PC-3 (cell line): ENCODE measurements at regions not wholly inside any gene's neighbourhood (a gene's known extent, or its start where the extent isn't known, plus 50 kb on each side); places are given as distances from the start of the nearest gene placed in this dataset.
"Not testable (repeated sequence)": the region's sequence is repeated elsewhere in the genome, so short reads cannot be mapped to it uniquely, and the experiment has no call there.

Experiments used
- EZH2 ChIP-seq: fragments of 300-600 bp; sonication (generic); IDR thresholded peaks from one replicate; pipeline ENCODE4 v1.6.1; 2017; ENCODE audit warnings: antibody characterized with exemption, mild to moderate bottlenecking, low read length; ENCODE audit not compliant: unreplicated experiment
- TF ChIP-seq, protein P1 (sequence below): fragments of 300-600 bp; sonication (generic); conservative IDR thresholded peaks from 2 replicates; pipeline ENCODE4 v1.5.1; 2017; ENCODE audit warnings: antibody characterized with exemption, low read depth, mild to moderate bottlenecking, low read length

DNA sequence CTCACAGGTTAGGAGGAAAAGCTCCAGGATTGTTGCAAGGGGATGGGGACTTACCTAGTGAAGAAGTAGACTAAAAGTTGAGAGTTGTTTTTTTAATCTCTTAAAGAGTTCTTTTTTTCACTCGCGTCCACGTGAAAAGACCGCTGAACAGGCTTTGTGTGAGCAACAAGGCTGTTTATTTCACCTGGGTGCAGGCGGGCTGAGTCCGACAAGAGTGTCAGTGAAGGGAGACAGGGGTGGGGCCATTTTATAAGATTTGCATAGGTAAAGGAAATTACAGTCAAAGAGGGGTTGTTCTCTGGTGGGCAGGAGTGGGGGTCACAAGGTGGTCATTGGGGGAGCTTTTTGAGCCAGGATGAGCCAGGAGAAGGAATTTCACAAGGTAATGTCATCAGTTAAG lies 249.7 kb downstream of the USP25 start:
- TF ChIP-seq EZH2, result not testable (repeated sequence)
- TF ChIP-seq, protein P1, sequence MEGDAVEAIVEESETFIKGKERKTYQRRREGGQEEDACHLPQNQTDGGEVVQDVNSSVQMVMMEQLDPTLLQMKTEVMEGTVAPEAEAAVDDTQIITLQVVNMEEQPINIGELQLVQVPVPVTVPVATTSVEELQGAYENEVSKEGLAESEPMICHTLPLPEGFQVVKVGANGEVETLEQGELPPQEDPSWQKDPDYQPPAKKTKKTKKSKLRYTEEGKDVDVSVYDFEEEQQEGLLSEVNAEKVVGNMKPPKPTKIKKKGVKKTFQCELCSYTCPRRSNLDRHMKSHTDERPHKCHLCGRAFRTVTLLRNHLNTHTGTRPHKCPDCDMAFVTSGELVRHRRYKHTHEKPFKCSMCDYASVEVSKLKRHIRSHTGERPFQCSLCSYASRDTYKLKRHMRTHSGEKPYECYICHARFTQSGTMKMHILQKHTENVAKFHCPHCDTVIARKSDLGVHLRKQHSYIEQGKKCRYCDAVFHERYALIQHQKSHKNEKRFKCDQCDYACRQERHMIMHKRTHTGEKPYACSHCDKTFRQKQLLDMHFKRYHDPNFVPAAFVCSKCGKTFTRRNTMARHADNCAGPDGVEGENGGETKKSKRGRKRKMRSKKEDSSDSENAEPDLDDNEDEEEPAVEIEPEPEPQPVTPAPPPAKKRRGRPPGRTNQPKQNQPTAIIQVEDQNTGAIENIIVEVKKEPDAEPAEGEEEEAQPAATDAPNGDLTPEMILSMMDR, result not testable (repeated sequence)
